HCT116 (cell line): ENCODE measurements at regions not wholly inside any gene's neighbourhood (a gene's known extent, or its start where the extent isn't known, plus 50 kb on each side); places are given as distances from the start of the nearest gene placed in this dataset.

Source experiments
- EZH2 ChIP-seq: fragments of 200-600 bp; sonication (generic); IDR thresholded peaks from 2 replicates; pipeline ENCODE4 v1.6.1; 2017; ENCODE audit warnings: antibody characterized with exemption, mixed run types
- POLR2A ChIP-seq: IDR thresholded peaks from 2 replicates; pipeline ENCODE4 v1.7.0; 2011; ENCODE audit warnings: borderline replicate concordance; ENCODE audit not compliant: insufficient read depth, insufficient read length; ENCODE audit errors: extremely low read depth
- RAD21 ChIP-seq: IDR thresholded peaks from 2 replicates; pipeline ENCODE4 v1.6.1; 2012; ENCODE audit warnings: low read depth, mild to moderate bottlenecking
- ZFX ChIP-seq: fragments of 450-650 bp; IDR thresholded peaks from 2 replicates; pipeline ENCODE4 v1.6.1; 2017
- TF ChIP-seq, protein P1 (sequence below), 3 experiments: fragments of 200-600 bp in 1 of 3; sonication (generic) in 1 of 3; IDR thresholded peaks in 2 of 3; conservative IDR thresholded peaks in 1 of 3; 2 replicates each; pipeline ENCODE4 v1.5.1; 2012 to 2017; ENCODE audit warnings: low read depth in 2 of 3, low read length in 2 of 3, antibody characterized with exemption in 1 of 3, borderline replicate concordance in 1 of 3, control low read depth in 1 of 3, mild to moderate bottlenecking in 1 of 3, mixed read lengths in 1 of 3, mixed run types in 1 of 3, moderate library complexity in 1 of 3; ENCODE audit not compliant: insufficient read depth in 1 of 3

DNA sequence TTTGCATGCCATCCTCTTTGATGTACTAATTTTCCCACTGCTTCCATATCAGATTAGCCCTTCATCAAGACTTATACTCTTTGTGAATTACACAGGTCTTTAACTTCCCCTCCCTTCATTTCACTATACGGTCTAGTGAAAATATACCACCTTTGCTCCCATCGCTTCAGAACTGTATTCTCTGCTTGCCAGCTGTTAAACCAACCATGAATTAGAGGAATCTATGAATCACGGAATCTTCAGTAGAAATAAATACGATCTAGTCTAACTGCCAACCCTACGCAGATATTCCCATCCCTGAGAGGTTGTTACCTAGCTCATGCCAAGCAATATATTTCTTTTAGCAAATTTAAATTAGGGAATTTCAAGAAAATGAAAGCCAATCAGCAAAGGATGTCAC is 177.8 kb upstream of the MPPED2 start:
- TF ChIP-seq RAD21: no peak
- TF ChIP-seq, protein P1, sequence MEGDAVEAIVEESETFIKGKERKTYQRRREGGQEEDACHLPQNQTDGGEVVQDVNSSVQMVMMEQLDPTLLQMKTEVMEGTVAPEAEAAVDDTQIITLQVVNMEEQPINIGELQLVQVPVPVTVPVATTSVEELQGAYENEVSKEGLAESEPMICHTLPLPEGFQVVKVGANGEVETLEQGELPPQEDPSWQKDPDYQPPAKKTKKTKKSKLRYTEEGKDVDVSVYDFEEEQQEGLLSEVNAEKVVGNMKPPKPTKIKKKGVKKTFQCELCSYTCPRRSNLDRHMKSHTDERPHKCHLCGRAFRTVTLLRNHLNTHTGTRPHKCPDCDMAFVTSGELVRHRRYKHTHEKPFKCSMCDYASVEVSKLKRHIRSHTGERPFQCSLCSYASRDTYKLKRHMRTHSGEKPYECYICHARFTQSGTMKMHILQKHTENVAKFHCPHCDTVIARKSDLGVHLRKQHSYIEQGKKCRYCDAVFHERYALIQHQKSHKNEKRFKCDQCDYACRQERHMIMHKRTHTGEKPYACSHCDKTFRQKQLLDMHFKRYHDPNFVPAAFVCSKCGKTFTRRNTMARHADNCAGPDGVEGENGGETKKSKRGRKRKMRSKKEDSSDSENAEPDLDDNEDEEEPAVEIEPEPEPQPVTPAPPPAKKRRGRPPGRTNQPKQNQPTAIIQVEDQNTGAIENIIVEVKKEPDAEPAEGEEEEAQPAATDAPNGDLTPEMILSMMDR (IDR thresholded peaks at IDR 0.05 in 2 of 3, conservative IDR thresholded peaks at IDR 0.05 in 1 of 3; ENCODE audit: borderline replicate concordance in 1 of 3, insufficient read depth in 1 of 3, low read depth in 2 of 3, low read length in 2 of 3): no peak
- TF ChIP-seq ZFX: no peak
- TF ChIP-seq POLR2A: no peak
- TF ChIP-seq EZH2: no peak
